Activated T-cell treated with anti-CD3 and anti-CD28 coated beads for 48 hours (primary cell): ENCODE measurements at regions not wholly inside any gene's neighbourhood (a gene's known extent, or its start where the extent isn't known, plus 50 kb on each side); places are given as distances from the start of the nearest gene placed in this dataset.
"Not testable (repeated sequence)": the region's sequence is repeated elsewhere in the genome, so short reads cannot be mapped to it uniquely, and the experiment has no call there.

Source experiments
- DNase-seq: peaks from one replicate; pipeline ENCODE4 v3.0.0-alpha.2; 2020; ENCODE audit warnings: low read depth

GRCh38 chr5:74534397-74535129 is 106.0 kb downstream of the ENC1 start:
- no peak for DNase-seq

- no peak for DNase-seq
These were observed 110.0 kb downstream of the ENC1 start for GRCh38 chr5:74530326-74531050.

- no peak for DNase-seq
These were observed 111.4 kb downstream of the ENC1 start for GRCh38 chr5:74529101-74529500.

- no peak for DNase-seq
These were observed 114.4 kb downstream of the ENC1 start for GRCh38 chr5:74526111-74526510.

GRCh38 chr5:74524767-74525166 is 115.8 kb downstream of the ENC1 start:
- DNase-seq: not testable (repeated sequence)

- not testable (repeated sequence) for DNase-seq
These were observed 116.8 kb downstream of the ENC1 start for GRCh38 chr5:74523698-74524097.

- DNase-seq: not testable (repeated sequence)
These were observed 117.7 kb downstream of the ENC1 start for GRCh38 chr5:74522838-74523237.

- no peak for DNase-seq
These were observed 119.1 kb downstream of the ENC1 start for GRCh38 chr5:74521401-74521800.

GRCh38 chr5:74519679-74520078 is 120.8 kb downstream of the ENC1 start:
- DNase-seq: no peak

- no peak for DNase-seq
These were observed 121.4 kb downstream of the ENC1 start for GRCh38 chr5:74519161-74519571.

- DNase-seq: no peak
These were observed 122.8 kb downstream of the ENC1 start for GRCh38 chr5:74517700-74518099.

GRCh38 chr5:74516211-74516636 is 124.3 kb downstream of the ENC1 start:
- DNase-seq: no peak

GRCh38 chr5:74514888-74515551 is 125.5 kb downstream of the ENC1 start:
- no peak for DNase-seq

GRCh38 chr5:74511770-74512169 is 128.8 kb downstream of the ENC1 start:
- not testable (repeated sequence) for DNase-seq

GRCh38 chr5:74510476-74511075 is 130.0 kb downstream of the ENC1 start:
- DNase-seq: no peak

GRCh38 chr5:74507370-74508005 is 133.0 kb downstream of the ENC1 start:
- no peak for DNase-seq

- DNase-seq: no peak
These were observed 134.4 kb downstream of the ENC1 start for GRCh38 chr5:74506119-74506518.

- no peak for DNase-seq
These were observed 136.1 kb downstream of the ENC1 start for GRCh38 chr5:74504463-74504862.

- DNase-seq: no peak
These were observed 138.0 kb downstream of the ENC1 start for GRCh38 chr5:74502479-74502950.

- DNase-seq: no peak
These were observed 138.7 kb downstream of the ENC1 start for GRCh38 chr5:74501674-74502478.
